ENCODE measurements at regions not wholly inside any gene's neighbourhood (a gene's known extent, or its start where the extent isn't known, plus 50 kb on each side); places are given as distances from the start of the nearest gene placed in this dataset.

DNA sequence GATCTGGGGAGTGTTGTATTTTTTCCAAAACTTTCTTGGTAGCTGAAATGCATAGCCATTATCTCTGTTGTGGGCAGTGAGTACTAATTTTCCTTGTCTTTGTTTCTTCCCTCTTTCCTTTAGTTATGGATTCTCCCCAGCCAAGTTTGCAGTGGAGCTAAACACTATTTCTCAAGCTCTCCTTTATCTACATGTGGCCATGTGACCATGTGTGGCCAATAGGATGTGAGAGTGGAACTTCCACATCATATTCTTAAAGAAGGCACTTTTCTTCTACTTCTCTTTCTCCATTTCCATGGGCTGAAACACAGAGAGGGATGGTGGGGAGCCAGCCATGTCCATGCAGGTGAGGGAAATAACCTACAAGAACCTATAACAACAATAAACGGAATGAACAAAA is 230.8 kb downstream of the CTH start (continued):
- TF ChIP-seq ZNF713 (CRISPR knock-in tag; IDR thresholded peaks at IDR 0.05): no peak
- no peak for TF ChIP-seq SP4 (CRISPR knock-in tag; IDR thresholded peaks at IDR 0.05)
- no peak for TF ChIP-seq ZNF253 (CRISPR knock-in tag; IDR thresholded peaks at IDR 0.05; ENCODE audit: borderline replicate concordance)
- no peak for TF ChIP-seq ZNF878 (CRISPR knock-in tag; IDR thresholded peaks at IDR 0.05)
- no peak for TF ChIP-seq NKX3-1 (CRISPR knock-in tag; IDR thresholded peaks at IDR 0.05)
- no peak for TF ChIP-seq ADNP (CRISPR knock-in tag; IDR thresholded peaks at IDR 0.05)
- no peak for TF ChIP-seq PITX1 (CRISPR knock-in tag; IDR thresholded peaks at IDR 0.05)

DNA sequence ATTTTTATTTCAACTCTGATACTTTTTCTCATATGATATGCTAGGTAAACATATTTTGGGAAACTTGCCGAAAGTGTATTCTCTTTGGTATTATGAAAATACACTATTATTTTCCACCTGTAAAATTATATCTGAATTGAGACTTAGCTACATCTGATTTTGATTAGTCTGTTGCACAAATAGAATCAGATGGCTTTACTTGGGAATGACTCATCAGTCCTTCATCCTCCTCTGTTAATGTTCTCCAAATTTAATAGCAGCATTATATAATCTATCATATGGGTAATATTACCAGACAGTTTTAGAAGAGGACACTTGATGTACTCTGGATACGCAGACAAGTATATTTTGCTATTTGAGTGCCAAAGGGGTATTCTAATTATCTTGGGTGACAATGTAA is 245.3 kb downstream of the CTH start:
- Histone ChIP-seq H3K4me3 (replicated peaks in 1 of 3; ENCODE audit: insufficient read depth in 1 of 3, low read depth in 2 of 3, low read length in 3 of 3) (no peak overlapping the region), H3K27me3 (ENCODE audit: control insufficient read depth in 1 of 2, insufficient read depth in 2 of 2, low read length in 2 of 2) (no peaks in the 10 kb centered on the region), H3K4me2 (ENCODE audit: low read depth, low read length) (no peak overlapping the region), H3K9me3 (ENCODE audit: low read length) (no peaks in the 10 kb centered on the region), H3K79me2 (ENCODE audit: insufficient read depth, low read length) (no peaks in the 10 kb centered on the region), H2AFZ (ENCODE audit: low read length) (no peak overlapping the region), H3K27ac (ENCODE audit: extremely low read length, insufficient read depth, low read length) (no peak overlapping the region), H3K4me1 (ENCODE audit: insufficient read depth, low read length) (no peaks in the 10 kb centered on the region), H4K20me1 (ENCODE audit: insufficient read depth, low read length) (no peaks in the 10 kb centered on the region), H3K36me3 (replicated peaks in 1 of 2; ENCODE audit: control insufficient read depth in 1 of 2, insufficient read depth in 2 of 2, low read length in 2 of 2) (no peaks in the 10 kb centered on the region), H3K9ac (ENCODE audit: insufficient read depth, low read depth, low read length) (no peak overlapping the region)
- no TSS peak for BruUV-seq (replicated peaks)
- in situ Hi-C loops (cut with HindIII; ENCODE audit: extremely low pct_ligation_motif_present, low pct_unique_long_range_greater_than_20kb): no loop called here
- FAIRE-seq (no peak), DNase-seq (ENCODE audit: low spot score) (no peak), ATAC-seq (no peak)
- CTCF ChIA-PET (ENCODE audit: low intra/inter-chr PET ratio, low total read pairs): no interaction called here
- POLR2A ChIA-PET: no interaction called here
- intact Hi-C loops (cut with micrococcal nuclease; ENCODE audit: unreplicated experiment): no loop called here
- TF ChIP-seq ZNF776 (CRISPR knock-in tag; IDR thresholded peaks at IDR 0.05): no peak
- TF ChIP-seq THYN1 (CRISPR knock-in tag; IDR thresholded peaks at IDR 0.05; ENCODE audit: borderline replicate concordance, low read depth): no peak
- TF ChIP-seq PHF21A (CRISPR knock-in tag; IDR thresholded peaks at IDR 0.05): no peak
- no peak for TF ChIP-seq ZMYM2 (CRISPR knock-in tag; IDR thresholded peaks at IDR 0.05)
- TF ChIP-seq, protein P1, sequence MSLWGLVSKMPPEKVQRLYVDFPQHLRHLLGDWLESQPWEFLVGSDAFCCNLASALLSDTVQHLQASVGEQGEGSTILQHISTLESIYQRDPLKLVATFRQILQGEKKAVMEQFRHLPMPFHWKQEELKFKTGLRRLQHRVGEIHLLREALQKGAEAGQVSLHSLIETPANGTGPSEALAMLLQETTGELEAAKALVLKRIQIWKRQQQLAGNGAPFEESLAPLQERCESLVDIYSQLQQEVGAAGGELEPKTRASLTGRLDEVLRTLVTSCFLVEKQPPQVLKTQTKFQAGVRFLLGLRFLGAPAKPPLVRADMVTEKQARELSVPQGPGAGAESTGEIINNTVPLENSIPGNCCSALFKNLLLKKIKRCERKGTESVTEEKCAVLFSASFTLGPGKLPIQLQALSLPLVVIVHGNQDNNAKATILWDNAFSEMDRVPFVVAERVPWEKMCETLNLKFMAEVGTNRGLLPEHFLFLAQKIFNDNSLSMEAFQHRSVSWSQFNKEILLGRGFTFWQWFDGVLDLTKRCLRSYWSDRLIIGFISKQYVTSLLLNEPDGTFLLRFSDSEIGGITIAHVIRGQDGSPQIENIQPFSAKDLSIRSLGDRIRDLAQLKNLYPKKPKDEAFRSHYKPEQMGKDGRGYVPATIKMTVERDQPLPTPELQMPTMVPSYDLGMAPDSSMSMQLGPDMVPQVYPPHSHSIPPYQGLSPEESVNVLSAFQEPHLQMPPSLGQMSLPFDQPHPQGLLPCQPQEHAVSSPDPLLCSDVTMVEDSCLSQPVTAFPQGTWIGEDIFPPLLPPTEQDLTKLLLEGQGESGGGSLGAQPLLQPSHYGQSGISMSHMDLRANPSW (CRISPR knock-in tag; IDR thresholded peaks at IDR 0.05; ENCODE audit: borderline replicate concordance): no peak
- TF ChIP-seq KMT2B (CRISPR knock-in tag; IDR thresholded peaks at IDR 0.05): no peak
- TF ChIP-seq, protein P2, sequence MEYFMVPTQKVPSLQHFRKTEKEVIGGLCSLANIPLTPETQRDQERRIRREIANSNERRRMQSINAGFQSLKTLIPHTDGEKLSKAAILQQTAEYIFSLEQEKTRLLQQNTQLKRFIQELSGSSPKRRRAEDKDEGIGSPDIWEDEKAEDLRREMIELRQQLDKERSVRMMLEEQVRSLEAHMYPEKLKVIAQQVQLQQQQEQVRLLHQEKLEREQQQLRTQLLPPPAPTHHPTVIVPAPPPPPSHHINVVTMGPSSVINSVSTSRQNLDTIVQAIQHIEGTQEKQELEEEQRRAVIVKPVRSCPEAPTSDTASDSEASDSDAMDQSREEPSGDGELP (IDR thresholded peaks at IDR 0.05; ENCODE audit: borderline replicate concordance, low read depth): no peak
- no peak for TF ChIP-seq IRF2 (CRISPR knock-in tag; IDR thresholded peaks at IDR 0.05)
- TF ChIP-seq PHF8 (CRISPR knock-in tag; IDR thresholded peaks at IDR 0.05): no peak
- TF ChIP-seq, protein P3, sequence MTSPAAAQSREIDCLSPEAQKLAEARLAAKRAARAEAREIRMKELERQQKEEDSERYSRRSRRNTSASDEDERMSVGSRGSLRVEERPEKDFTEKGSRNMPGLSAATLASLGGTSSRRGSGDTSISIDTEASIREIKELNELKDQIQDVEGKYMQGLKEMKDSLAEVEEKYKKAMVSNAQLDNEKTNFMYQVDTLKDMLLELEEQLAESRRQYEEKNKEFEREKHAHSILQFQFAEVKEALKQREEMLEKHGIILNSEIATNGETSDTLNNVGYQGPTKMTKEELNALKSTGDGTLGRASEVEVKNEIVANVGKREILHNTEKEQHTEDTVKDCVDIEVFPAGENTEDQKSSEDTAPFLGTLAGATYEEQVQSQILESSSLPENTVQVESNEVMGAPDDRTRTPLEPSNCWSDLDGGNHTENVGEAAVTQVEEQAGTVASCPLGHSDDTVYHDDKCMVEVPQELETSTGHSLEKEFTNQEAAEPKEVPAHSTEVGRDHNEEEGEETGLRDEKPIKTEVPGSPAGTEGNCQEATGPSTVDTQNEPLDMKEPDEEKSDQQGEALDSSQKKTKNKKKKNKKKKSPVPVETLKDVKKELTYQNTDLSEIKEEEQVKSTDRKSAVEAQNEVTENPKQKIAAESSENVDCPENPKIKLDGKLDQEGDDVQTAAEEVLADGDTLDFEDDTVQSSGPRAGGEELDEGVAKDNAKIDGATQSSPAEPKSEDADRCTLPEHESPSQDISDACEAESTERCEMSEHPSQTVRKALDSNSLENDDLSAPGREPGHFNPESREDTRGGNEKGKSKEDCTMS (CRISPR knock-in tag; conservative IDR thresholded peaks at IDR 0.05): no peak
- WGBS (ENCODE audit: low lambda C conversion rate): 19% methylated on average over 2 of the region's 2 CpGs
